OCI-LY7 (cell line): ENCODE measurements at regions not wholly inside any gene's neighbourhood (a gene's known extent, or its start where the extent isn't known, plus 50 kb on each side); places are given as distances from the start of the nearest gene placed in this dataset.

Source experiments
- CTCF ChIP-seq: fragments of 200-600 bp; sonication (generic); conservative IDR thresholded peaks from 2 replicates; pipeline ENCODE4 v1.5.1; 2014; ENCODE audit warnings: mild to moderate bottlenecking, antibody characterized with exemption, low read length, moderate library complexity, mixed read lengths
- EZH2phosphoT487 ChIP-seq: fragments of 200-600 bp; sonication (generic); IDR thresholded peaks from 2 replicates; pipeline ENCODE4 v1.6.1; 2018; ENCODE audit warnings: low read depth, borderline replicate concordance, mild to moderate bottlenecking, mixed run types, antibody characterized with exemption, low read length, moderate library complexity, mixed read lengths

- TF ChIP-seq CTCF (no peak), EZH2phosphoT487 (no peak)
Observed at GRCh38 chr2:150145299-150145692, 342.2 kb downstream of the RND3 start.
